ENCODE measurements at regions not wholly inside any gene's neighbourhood (a gene's known extent, or its start where the extent isn't known, plus 50 kb on each side); places are given as distances from the start of the nearest gene placed in this dataset.

DNA sequence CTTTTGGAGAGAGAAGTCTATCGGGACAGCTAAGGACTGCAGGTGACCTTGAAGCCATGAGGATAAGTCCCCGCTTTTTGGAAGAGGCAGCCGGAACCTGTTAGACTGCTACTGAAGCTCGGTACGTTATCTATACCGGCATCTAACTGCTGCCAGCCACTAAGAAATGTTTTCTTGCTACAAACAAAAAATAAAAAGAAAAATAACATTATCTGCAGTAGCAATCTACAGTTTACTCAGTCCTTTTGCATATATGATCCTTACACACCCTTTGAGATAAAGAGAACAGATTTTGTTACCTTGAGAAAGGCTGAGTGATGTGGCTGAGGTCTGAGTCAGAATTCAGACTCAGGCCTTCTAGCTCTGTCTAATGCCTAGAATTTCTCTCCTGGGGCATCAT, 314.6 kb downstream of the CDH26 start:
- no peak for TF ChIP-seq ZNF8 (CRISPR knock-in tag; IDR thresholded peaks at IDR 0.05)
- TF ChIP-seq ZNF565 (CRISPR knock-in tag; conservative IDR thresholded peaks at IDR 0.05; ENCODE audit: low read depth) = no peak
